ENCODE measurements at regions not wholly inside any gene's neighbourhood (a gene's known extent, or its start where the extent isn't known, plus 50 kb on each side); places are given as distances from the start of the nearest gene placed in this dataset.

DNA sequence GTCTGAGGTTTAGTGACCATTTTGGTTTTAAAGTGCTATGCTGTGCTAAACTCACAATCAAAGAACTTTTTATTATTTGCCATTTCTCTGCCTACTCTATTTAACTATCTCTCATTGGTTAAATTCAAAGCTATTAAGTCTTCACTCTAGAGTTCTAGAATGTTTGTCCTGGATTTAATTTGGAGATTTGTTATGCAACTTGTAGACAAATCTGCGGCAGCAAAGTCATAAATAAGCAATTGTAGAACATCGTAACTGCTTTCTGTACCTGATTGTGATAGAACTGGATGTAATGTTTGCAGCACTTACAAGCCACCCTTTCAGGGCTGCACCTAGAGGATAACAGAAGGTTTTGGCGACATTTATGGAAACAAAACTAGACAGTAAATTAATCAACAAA, 566.5 kb upstream of the ADGRL2 start:
- no peaks in the 10 kb centered on the region for H3K36me3 Mint-ChIP-seq (ENCODE audit: insufficient read depth in 2 of 2)
- no peak overlapping the region for H3K27ac Mint-ChIP-seq
- no peak for ATAC-seq (replicated peaks in 1 of 2)
- no peak for DNase-seq
- H3K9me3 Mint-ChIP-seq: no peaks in the 10 kb centered on the region
- H3K4me3 Mint-ChIP-seq: no peak overlapping the region
- H3K4me1 Mint-ChIP-seq (ENCODE audit: low read depth): no peaks in the 10 kb centered on the region
- H3K27me3 Mint-ChIP-seq (ENCODE audit: low read depth): no peaks in the 10 kb centered on the region

DNA sequence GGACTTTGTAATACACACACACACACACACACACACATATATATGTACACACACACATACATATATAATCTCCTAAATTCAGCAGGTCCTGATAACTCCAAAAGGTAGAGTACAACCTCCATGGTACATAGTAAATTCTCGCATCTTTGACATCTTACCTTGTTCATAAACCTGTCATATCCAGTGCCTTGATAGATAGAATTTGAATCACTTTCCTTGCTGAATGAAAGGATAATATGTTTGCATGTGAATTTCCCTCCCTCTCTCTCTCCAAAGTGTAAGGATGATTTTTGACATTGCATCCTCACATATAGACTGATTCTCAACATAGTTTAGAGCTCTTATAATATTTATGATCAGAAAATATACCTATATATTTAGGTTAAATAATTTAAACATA, 567.1 kb upstream of the ADGRL2 start:
- no peaks in the 10 kb centered on the region for H3K9me3 Mint-ChIP-seq
- no peaks in the 10 kb centered on the region for H3K36me3 Mint-ChIP-seq (ENCODE audit: insufficient read depth in 2 of 2)
- H3K4me3 Mint-ChIP-seq: no peak overlapping the region
- ATAC-seq (replicated peaks in 1 of 2): no peak
- no peaks in the 10 kb centered on the region for H3K27me3 Mint-ChIP-seq (ENCODE audit: low read depth)
- DNase-seq: no peak
- no peak overlapping the region for H3K27ac Mint-ChIP-seq
- no peaks in the 10 kb centered on the region for H3K4me1 Mint-ChIP-seq (ENCODE audit: low read depth)

DNA sequence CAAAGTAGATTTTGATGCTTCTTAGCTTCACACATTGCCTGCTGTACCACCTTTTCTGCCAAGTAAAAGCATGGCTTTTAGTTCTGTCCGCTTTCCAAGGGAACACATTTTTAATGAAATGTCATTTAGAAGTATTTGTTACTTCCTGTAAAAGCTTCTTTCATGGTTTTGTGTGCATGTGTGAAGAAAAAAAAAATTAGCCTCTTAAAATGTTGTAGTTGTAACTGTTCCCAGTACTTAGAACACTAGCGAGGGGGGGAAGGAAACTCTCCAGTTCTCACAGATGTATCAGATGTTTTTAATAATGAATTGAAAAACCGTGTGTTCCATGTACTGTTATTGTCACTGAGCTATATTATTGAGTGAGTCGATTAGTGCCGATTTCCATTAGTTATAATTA, 568.3 kb upstream of the ADGRL2 start:
- no peak for DNase-seq
- no peak for ATAC-seq (replicated peaks in 1 of 2)
- no peaks in the 10 kb centered on the region for H3K4me1 Mint-ChIP-seq (ENCODE audit: low read depth)
- H3K27ac Mint-ChIP-seq: no peak overlapping the region
- H3K9me3 Mint-ChIP-seq: no peaks in the 10 kb centered on the region
- H3K4me3 Mint-ChIP-seq: no peak overlapping the region
- no peaks in the 10 kb centered on the region for H3K27me3 Mint-ChIP-seq (ENCODE audit: low read depth)
- no peaks in the 10 kb centered on the region for H3K36me3 Mint-ChIP-seq (ENCODE audit: insufficient read depth in 2 of 2)

DNA sequence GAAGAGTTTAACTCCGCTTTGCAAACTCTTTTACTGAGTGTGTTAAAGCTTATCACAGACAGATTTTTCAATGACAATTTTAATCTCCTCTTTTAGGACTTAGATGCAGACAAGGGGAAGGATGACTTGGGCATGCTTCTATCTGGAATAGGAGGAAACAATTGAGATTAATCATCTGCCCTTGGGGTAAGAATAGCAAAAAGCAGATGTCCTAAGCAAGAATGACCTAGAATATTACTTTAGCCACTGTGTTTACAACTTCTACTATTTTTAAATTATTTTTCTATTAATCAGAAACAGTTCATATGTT, 569.0 kb upstream of the ADGRL2 start:
- Mint-ChIP-seq H3K4me3 (no peak overlapping the region), H3K36me3 (ENCODE audit: insufficient read depth in 2 of 2) (no peaks in the 10 kb centered on the region), H3K27ac (no peak overlapping the region), H3K4me1 (ENCODE audit: low read depth) (no peaks in the 10 kb centered on the region), H3K27me3 (ENCODE audit: low read depth) (no peaks in the 10 kb centered on the region), H3K9me3 (no peaks in the 10 kb centered on the region)
- no peak for ATAC-seq (replicated peaks in 1 of 2)
- no peak for DNase-seq

DNA sequence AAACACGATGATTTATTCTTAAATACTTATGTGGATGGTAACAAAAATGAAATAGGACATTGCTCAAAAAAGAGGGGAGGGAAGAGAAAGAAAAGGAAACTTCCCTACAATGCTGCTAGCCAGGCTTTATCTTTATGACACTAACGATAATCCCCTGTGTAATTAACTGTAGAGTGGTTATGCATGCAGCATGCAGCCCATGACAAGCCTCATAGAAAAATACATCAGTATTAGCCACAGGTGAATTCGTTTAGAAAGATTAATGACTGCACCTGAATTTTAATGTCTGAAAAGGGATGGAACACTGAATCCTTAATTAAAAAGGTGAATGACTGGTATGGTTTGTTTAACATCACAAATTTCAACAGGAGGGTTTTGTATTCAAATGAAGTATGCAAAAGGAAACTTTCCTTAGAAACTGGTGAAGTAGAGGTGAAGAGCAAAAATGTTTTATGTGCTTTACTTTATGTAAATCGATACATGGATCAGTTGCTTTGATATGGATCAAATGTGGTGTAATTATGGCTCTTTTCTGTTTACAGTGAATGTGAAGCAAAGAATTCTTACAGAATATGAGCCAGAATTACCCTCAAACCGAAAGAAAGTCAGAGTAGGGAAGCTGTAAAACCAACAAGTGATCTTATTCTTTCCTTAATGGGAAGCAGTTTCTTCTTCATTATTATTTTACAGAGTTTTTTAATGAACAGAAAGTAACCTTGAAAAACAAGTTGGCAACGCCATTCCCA, 569.6 kb upstream of the ADGRL2 start:
- Mint-ChIP-seq H3K4me3 (no peak overlapping the region), H3K36me3 (ENCODE audit: insufficient read depth in 2 of 2) (no peaks in the 10 kb centered on the region), H3K9me3 (no peaks in the 10 kb centered on the region), H3K27ac (no peak overlapping the region), H3K4me1 (ENCODE audit: low read depth) (no peaks in the 10 kb centered on the region), H3K27me3 (ENCODE audit: low read depth) (no peaks in the 10 kb centered on the region)
- DNase-seq (no peak), ATAC-seq (replicated peaks in 1 of 2) (no peak)

DNA sequence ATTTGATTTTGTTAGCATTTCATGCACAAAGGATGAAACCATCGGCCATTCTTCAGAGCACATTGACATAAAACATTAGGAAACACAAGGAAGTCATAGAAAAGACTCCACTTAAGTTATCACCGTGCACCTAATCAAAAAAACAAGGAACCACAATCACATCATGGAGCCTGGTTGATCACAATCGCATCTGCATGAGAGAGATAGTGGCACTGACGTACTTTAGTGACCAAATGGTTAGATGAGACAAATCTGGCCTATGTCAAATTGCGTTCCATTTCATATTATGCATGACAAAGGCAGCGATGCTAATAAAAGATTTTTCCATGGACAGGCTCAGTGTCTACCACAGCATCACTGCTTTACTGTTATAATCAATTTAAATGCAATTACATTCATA, 571.8 kb upstream of the ADGRL2 start:
- no peak for DNase-seq
- no peak overlapping the region for H3K4me3 Mint-ChIP-seq
- H3K27me3 Mint-ChIP-seq (ENCODE audit: low read depth): no peaks in the 10 kb centered on the region
- no peaks in the 10 kb centered on the region for H3K36me3 Mint-ChIP-seq (ENCODE audit: insufficient read depth in 2 of 2)
- no peak for ATAC-seq (replicated peaks in 1 of 2)
- no peak overlapping the region for H3K27ac Mint-ChIP-seq
- no peaks in the 10 kb centered on the region for H3K4me1 Mint-ChIP-seq (ENCODE audit: low read depth)
- H3K9me3 Mint-ChIP-seq: no peaks in the 10 kb centered on the region

DNA sequence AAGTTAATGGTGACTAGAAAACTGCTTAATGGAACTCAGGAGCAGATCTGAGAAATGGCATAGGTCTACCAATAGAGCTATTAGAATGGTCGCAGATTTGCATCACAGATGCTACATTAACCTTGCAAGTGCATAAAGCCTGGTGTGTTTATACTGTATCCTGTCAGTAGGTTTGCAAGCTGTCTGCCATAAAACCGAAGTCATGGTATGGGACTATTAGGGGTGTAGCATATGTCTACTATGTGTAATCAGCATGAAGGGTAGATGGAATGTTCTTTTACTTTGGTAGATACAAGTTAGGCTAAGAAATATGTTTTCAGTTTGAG, 574.2 kb upstream of the ADGRL2 start:
- H3K4me3 Mint-ChIP-seq: no peak overlapping the region
- H3K27me3 Mint-ChIP-seq (ENCODE audit: low read depth): no peaks in the 10 kb centered on the region
- no peaks in the 10 kb centered on the region for H3K4me1 Mint-ChIP-seq (ENCODE audit: low read depth)
- H3K9me3 Mint-ChIP-seq: no peaks in the 10 kb centered on the region
- no peaks in the 10 kb centered on the region for H3K36me3 Mint-ChIP-seq (ENCODE audit: insufficient read depth in 2 of 2)
- ATAC-seq (replicated peaks in 1 of 2): no peak
- no peak for DNase-seq
- H3K27ac Mint-ChIP-seq: no peak overlapping the region

DNA sequence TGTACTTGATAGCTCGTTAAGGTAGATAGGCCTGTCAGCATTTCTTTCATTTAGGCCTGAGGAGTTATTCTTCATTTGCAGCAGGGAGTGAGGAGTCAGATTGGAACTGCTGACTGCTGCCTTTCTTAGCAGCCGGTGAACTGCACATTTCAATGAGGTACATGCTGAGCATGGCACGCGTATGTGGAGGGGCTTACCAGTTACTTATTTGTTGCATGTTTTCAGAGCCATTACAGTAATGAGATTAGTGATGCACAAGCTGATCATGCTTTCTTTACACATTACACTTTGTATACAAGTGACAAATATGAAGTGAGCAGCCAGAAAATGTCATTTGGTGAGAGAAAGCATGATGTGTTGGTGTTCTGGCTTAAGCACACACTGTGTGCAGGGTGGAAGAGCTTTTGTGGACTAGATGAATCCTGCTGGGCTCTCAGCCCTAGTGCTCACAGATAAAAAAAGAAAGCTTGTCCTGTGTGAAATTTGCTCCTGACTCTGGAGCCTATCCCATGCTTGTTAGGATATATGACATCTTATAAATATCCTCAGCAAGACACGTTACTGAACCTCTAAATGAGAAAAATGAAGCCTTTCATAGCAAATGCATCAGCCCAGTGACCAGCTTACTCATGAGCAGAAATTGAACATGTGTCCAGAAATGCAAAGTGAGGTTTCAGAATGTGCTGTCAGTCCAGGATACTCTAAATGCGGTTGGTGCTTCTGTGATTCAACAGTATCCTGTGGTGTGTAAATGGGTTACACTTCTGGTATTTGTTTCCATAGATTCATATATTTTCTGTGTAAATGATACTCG, 574.7 kb upstream of the ADGRL2 start:
- Mint-ChIP-seq H3K27me3 (ENCODE audit: low read depth) (no peaks in the 10 kb centered on the region), H3K27ac (no peak overlapping the region), H3K4me3 (no peak overlapping the region), H3K4me1 (ENCODE audit: low read depth) (no peaks in the 10 kb centered on the region), H3K36me3 (ENCODE audit: insufficient read depth in 2 of 2) (no peaks in the 10 kb centered on the region), H3K9me3 (peaks cover 0 to 2% of the 10 kb centered on the region in 2 donors)
- DNase-seq: no peak
- no peak for ATAC-seq (replicated peaks in 1 of 2)

DNA sequence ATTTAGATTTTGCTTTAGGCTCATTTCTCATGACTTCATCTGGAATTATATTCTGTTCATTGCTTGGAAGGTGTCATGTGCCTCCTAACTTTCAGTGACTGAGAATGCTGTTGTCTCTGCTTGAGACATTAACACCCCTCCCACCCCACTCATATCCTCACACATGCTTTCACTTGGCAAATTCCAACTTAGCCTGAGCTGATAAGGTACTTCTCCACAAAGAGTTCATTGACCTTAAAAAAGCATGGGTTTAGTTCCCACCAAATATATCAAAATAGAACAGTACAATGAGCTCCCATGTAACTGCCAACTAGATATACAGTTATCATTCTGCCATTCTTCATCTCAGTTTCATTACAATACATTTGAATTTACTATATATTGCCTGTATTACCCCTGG, 576.5 kb upstream of the ADGRL2 start:
- Mint-ChIP-seq H3K9me3 (peaks cover 0 to 2% of the 10 kb centered on the region in 2 donors), H3K36me3 (ENCODE audit: insufficient read depth in 2 of 2) (no peaks in the 10 kb centered on the region), H3K27me3 (ENCODE audit: low read depth) (no peaks in the 10 kb centered on the region), H3K27ac (no peak overlapping the region), H3K4me3 (no peak overlapping the region), H3K4me1 (ENCODE audit: low read depth) (no peaks in the 10 kb centered on the region)
- DNase-seq (no peak), ATAC-seq (replicated peaks in 1 of 2) (no peak)

DNA sequence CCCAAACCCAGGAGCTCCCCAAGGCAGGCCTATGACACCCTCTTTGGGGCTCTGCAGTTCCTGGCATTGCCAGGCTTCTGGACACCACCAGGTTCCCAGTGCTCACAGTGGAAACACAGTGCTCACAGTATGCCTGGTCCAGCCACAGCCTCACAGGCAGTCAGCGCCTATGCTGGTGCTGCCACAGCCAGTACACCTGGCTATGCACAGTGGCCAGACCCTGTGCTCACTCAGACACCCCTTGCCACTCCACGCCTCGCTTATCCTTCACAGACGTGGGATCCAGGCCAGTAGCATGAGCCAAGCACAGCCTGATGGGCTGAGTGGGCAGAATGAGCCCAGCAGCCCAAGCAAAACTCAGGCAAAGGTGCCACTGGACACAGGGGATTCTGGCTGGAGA, 579.2 kb upstream of the ADGRL2 start:
- Mint-ChIP-seq H3K4me3 (no peak overlapping the region), H3K27me3 (ENCODE audit: low read depth) (no peaks in the 10 kb centered on the region), H3K36me3 (ENCODE audit: insufficient read depth in 2 of 2) (no peaks in the 10 kb centered on the region), H3K9me3 (peaks cover 0 to 2% of the 10 kb centered on the region in 2 donors), H3K4me1 (ENCODE audit: low read depth) (no peaks in the 10 kb centered on the region), H3K27ac (no peak overlapping the region)
- ATAC-seq (replicated peaks in 1 of 2) (no peak), DNase-seq (no peak)

DNA sequence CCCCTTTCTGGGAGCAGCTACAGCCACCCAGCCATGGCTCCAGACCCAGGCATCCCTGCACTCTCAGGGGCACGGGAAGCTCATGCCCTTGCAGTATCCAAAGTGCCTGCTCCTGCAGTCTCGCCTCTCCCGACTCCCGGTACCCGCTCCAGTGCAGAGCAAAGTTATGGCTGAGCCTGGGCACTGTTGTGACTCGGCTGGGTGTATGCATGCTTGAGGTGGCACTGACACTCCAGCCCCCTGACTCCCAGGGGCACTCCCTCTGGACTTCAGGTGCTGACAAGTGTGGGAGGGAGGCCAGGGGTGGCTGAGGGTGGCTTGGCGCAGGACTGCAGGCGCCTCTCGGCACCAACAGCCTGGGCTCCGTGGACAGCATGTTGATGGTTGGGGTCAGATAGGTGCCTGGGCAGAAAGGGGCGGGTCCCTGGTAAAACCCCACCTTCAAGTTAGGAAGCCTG, 580.1 kb upstream of the ADGRL2 start:
- Mint-ChIP-seq H3K36me3 (ENCODE audit: insufficient read depth in 2 of 2) (no peaks in the 10 kb centered on the region), H3K4me1 (ENCODE audit: low read depth) (no peaks in the 10 kb centered on the region), H3K4me3 (no peak overlapping the region), H3K27me3 (ENCODE audit: low read depth) (no peaks in the 10 kb centered on the region), H3K9me3 (peaks cover 1 to 4% of the 10 kb centered on the region in 2 donors), H3K27ac (no peak overlapping the region)
- no peak for DNase-seq
- ATAC-seq (replicated peaks in 1 of 2): no peak

DNA sequence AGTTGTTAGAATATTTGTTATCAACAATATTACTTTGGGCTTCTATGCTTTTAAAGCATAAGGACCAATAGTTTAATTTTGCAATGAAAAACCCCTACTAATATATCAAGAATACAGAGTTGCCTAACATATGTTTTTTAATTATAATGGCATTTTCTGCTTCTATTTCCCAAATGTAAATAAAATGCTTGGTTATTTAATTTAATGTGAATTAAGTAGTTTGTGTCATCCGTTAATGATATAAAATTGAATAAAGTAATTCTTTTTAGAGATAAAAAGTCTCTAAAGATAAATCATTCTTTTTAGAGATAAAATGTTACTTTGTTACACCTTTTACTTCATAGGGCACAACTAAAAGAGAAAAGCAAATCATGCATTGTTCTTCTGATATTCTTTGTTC, 583.7 kb upstream of the ADGRL2 start:
- ATAC-seq (replicated peaks in 1 of 2): no peak
- H3K4me1 Mint-ChIP-seq (ENCODE audit: low read depth): no peaks in the 10 kb centered on the region
- no peak overlapping the region for H3K4me3 Mint-ChIP-seq
- H3K36me3 Mint-ChIP-seq (ENCODE audit: insufficient read depth in 2 of 2): no peaks in the 10 kb centered on the region
- H3K9me3 Mint-ChIP-seq: peaks cover 1 to 4% of the 10 kb centered on the region in 2 donors
- no peaks in the 10 kb centered on the region for H3K27me3 Mint-ChIP-seq (ENCODE audit: low read depth)
- no peak for DNase-seq
- no peak overlapping the region for H3K27ac Mint-ChIP-seq

DNA sequence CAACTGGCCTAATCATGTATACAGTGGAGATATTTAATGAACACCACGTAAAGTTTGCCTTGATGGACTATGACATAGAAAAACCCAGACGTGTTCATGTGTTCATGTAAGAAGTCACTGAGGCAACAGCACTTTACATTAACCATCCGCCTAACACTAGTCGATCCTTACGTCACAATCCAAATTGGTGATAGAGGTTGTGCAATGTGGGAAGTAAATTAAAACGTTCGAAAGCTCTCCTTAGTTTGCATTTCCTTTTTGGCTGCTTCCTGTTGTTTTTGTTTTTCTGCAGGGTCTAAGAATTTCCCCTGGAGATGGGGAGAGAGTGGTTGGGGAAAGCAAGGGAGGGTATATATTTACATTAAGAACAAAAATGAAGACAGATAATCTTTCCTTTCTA, 587.5 kb upstream of the ADGRL2 start:
- DNase-seq: no peak
- H3K36me3 Mint-ChIP-seq (ENCODE audit: insufficient read depth in 2 of 2): no peaks in the 10 kb centered on the region
- H3K4me3 Mint-ChIP-seq: no peak overlapping the region
- no peaks in the 10 kb centered on the region for H3K27me3 Mint-ChIP-seq (ENCODE audit: low read depth)
- ATAC-seq (replicated peaks in 1 of 2): no peak
- H3K4me1 Mint-ChIP-seq (ENCODE audit: low read depth): no peaks in the 10 kb centered on the region
- no peak overlapping the region for H3K27ac Mint-ChIP-seq
- H3K9me3 Mint-ChIP-seq: peaks cover 4 to 6% of the 10 kb centered on the region in 2 donors

DNA sequence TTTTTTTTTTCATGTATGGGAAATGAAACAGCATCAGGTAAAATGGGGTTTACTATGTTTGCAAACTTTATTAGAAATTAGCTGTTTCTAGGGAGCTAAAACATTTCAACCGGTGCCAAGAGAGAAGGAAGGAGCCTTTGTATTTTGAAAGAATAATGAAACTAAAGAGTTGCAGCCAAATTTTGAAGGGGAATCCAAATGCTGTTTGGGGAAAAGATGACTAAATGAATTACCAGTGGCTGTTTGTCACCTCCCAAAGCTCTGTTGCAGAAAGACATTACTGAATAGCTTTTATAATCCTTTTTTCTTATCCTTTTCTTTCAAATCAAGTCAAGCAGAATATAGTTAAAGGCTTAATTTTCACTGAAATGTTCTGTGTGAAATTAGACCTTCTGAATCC, 591.3 kb upstream of the ADGRL2 start:
- Mint-ChIP-seq H3K27ac (no peak overlapping the region), H3K4me1 (ENCODE audit: low read depth) (no peaks in the 10 kb centered on the region), H3K4me3 (no peak overlapping the region), H3K36me3 (ENCODE audit: insufficient read depth in 2 of 2) (no peaks in the 10 kb centered on the region), H3K9me3 (peaks cover 3 to 4% of the 10 kb centered on the region in 2 donors), H3K27me3 (ENCODE audit: low read depth) (no peaks in the 10 kb centered on the region)
- DNase-seq: no peak
- no peak for ATAC-seq (replicated peaks in 1 of 2)

Data from activated T-cell treated with anti-CD3 and anti-CD28 coated beads, Interleukin-2, amount 50 U/mL, for 72 hours (primary cell).